ENCODE measurements at regions not wholly inside any gene's neighbourhood (a gene's known extent, or its start where the extent isn't known, plus 50 kb on each side); places are given as distances from the start of the nearest gene placed in this dataset.

GRCh38 chr3:101936419-101937356 is 87.4 kb downstream of the NFKBIZ start (continued):
- TF ChIP-seq KDM1A (IDR thresholded peaks at IDR 0.05; ENCODE audit: borderline replicate concordance) (no peak), IKZF1 (conservative IDR thresholded peaks at IDR 0.05) (peak; percentile 85), RAD21 (IDR thresholded peaks at IDR 0.05; ENCODE audit: insufficient read depth, low read depth, low read length) (peak; percentile 17; the same call in 1 of the 2 replicates), PKNOX1 (IDR thresholded peaks at IDR 0.05) (peak; percentile 87), MXI1 (IDR thresholded peaks at IDR 0.05; ENCODE audit: low read depth, low read length) (0 out of 2 replicates have a peak, but pooled peaks have one; percentile 19), CTCF (IDR thresholded peaks at IDR 0.05 in 2 of 3, conservative IDR thresholded peaks at IDR 0.05 in 1 of 3; ENCODE audit: control insufficient read depth in 2 of 3, extremely low read depth in 1 of 3, insufficient read depth in 1 of 3, low read depth in 3 of 3, low read length in 3 of 3) (no peak), SP1 (IDR thresholded peaks at IDR 0.05; ENCODE audit: low read depth, low read length) (no peak)
